NT2/D1 (cell line): ENCODE measurements at regions not wholly inside any gene's neighbourhood (a gene's known extent, or its start where the extent isn't known, plus 50 kb on each side); places are given as distances from the start of the nearest gene placed in this dataset.

Source experiments
- DNase-seq: peaks from one replicate; pipeline ENCODE4 v3.0.0-alpha.2; 2011; ENCODE audit warnings: low read depth, low spot score
- H3K27me3 ChIP-seq: 2 replicates; pipeline ENCODE4 v1.6.0; 2011; ENCODE audit warnings: mild to moderate bottlenecking; ENCODE audit not compliant: insufficient read length, insufficient read depth
- H3K36me3 ChIP-seq: 2 replicates; pipeline ENCODE4 v1.6.1; 2011; ENCODE audit warnings: mild to moderate bottlenecking, low read length, mixed read lengths; ENCODE audit not compliant: insufficient read depth, insufficient read length
- H3K4me1 ChIP-seq: 2 replicates; pipeline ENCODE4 v1.5.1; 2011; ENCODE audit not compliant: insufficient read depth, insufficient read length
- H3K4me3 ChIP-seq: 2 replicates; pipeline ENCODE4 v1.5.1; 2011; ENCODE audit warnings: low read depth; ENCODE audit not compliant: insufficient read length
- H3K9ac ChIP-seq: 2 replicates; pipeline ENCODE4 v1.6.0; 2011; ENCODE audit warnings: low read depth; ENCODE audit not compliant: insufficient read length
- H3K9me3 ChIP-seq: 2 replicates; pipeline ENCODE4 v1.5.1; 2011; ENCODE audit warnings: mild to moderate bottlenecking, low read length; ENCODE audit not compliant: insufficient read depth
- SUZ12 ChIP-seq: IDR thresholded peaks from 2 replicates; pipeline ENCODE4 v1.6.1; 2011; ENCODE audit not compliant: insufficient read length, insufficient read depth; ENCODE audit errors: extremely low read depth
- YY1 ChIP-seq: IDR thresholded peaks from 2 replicates; pipeline ENCODE4 v1.6.1; 2011; ENCODE audit not compliant: insufficient read length, insufficient read depth
- ZNF274 ChIP-seq: IDR thresholded peaks from 2 replicates; pipeline ENCODE4 v1.6.1; 2011; ENCODE audit warnings: mild to moderate bottlenecking, low read depth, low read length

DNA sequence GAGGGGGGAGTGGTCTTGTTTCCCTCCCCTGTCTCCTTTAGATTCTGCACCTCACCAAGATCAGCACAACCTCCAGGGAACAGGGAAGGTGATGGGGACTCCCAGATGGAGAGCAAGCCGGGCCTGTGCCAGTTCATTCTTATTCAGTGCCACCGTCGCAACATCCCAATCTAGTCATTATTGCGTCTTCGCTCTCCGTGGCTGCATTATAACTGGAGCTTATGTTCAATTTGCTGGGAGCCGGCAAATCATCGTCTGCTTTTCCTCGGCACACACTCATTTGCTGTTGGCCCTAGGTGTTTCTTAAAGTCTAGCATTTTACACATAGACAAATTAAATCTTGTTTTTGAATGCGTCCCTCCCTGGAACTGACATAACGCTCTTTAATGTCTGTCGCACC lies 1269.7 kb downstream of the BRD1 start:
- Histone ChIP-seq H3K9me3 (no peaks in the 10 kb centered on the region), H3K4me1 (peaks cover 3% of the 10 kb centered on the region), H3K4me3 (no peak overlapping the region), H3K36me3 (no peaks in the 10 kb centered on the region), H3K9ac (no peak overlapping the region), H3K27me3 (no peaks in the 10 kb centered on the region)
- TF ChIP-seq SUZ12 (no peak), ZNF274 (no peak), YY1 (no peak)
- DNase-seq: no peak

GRCh38 chr22:48557473-48557872 lies 1270.2 kb downstream of the BRD1 start:
- TF ChIP-seq ZNF274: no peak
- TF ChIP-seq YY1: no peak
- TF ChIP-seq SUZ12: no peak
- no peaks in the 10 kb centered on the region for H3K9me3 ChIP-seq
- no peak overlapping the region for H3K9ac ChIP-seq
- no peak overlapping the region for H3K4me3 ChIP-seq
- no peaks in the 10 kb centered on the region for H3K36me3 ChIP-seq
- H3K4me1 ChIP-seq: peaks cover 3% of the 10 kb centered on the region
- no peaks in the 10 kb centered on the region for H3K27me3 ChIP-seq
- DNase-seq: no peak

- no peak overlapping the region for H3K4me3 ChIP-seq
- H3K4me1 ChIP-seq: peaks cover 3% of the 10 kb centered on the region
- no peaks in the 10 kb centered on the region for H3K27me3 ChIP-seq
- H3K9ac ChIP-seq: no peak overlapping the region
- H3K36me3 ChIP-seq: no peaks in the 10 kb centered on the region
- DNase-seq: no peak
- no peaks in the 10 kb centered on the region for H3K9me3 ChIP-seq
- TF ChIP-seq YY1 (no peak), ZNF274 (no peak), SUZ12 (no peak)
Observed at GRCh38 chr22:48556751-48557150, 1270.9 kb downstream of the BRD1 start.

DNA sequence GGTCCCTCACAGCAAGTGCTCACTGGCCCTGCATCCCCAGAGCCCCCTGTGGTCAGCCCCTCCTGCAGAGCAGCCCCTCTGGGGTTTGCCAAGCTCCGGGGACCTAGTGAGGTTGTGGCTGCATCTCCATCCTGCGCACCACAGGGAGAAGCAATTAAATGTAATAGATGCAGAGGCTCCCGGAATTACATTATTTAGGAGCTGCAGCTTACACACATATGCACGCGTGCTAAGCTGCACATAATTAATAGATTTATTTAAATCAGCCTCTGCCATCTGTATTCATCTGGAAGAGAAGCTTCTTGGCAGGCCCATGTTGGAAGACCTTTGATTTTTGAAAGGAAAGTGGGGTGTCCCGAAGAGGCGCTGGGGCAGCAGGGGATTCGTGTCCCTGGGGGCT lies 1271.5 kb downstream of the BRD1 start:
- H3K4me3 ChIP-seq: no peak overlapping the region
- no peak overlapping the region for H3K9ac ChIP-seq
- DNase-seq: no peak
- TF ChIP-seq SUZ12: no peak
- H3K4me1 ChIP-seq: peaks cover 3% of the 10 kb centered on the region
- no peaks in the 10 kb centered on the region for H3K36me3 ChIP-seq
- H3K27me3 ChIP-seq: no peaks in the 10 kb centered on the region
- no peaks in the 10 kb centered on the region for H3K9me3 ChIP-seq

GRCh38 chr22:48555606-48556005 lies 1272.1 kb downstream of the BRD1 start:
- Histone ChIP-seq H3K9ac (no peak overlapping the region), H3K4me3 (no peak overlapping the region), H3K9me3 (no peaks in the 10 kb centered on the region), H3K36me3 (no peaks in the 10 kb centered on the region), H3K27me3 (no peaks in the 10 kb centered on the region), H3K4me1 (peaks cover 3% of the 10 kb centered on the region)
- no peak for DNase-seq
- TF ChIP-seq ZNF274: no peak
- no peak for TF ChIP-seq YY1
- no peak for TF ChIP-seq SUZ12

- H3K36me3 ChIP-seq: no peaks in the 10 kb centered on the region
- H3K4me3 ChIP-seq: no peak overlapping the region
- DNase-seq: no peak
Observed at GRCh38 chr22:48554893-48555572, 1272.6 kb downstream of the BRD1 start.

GRCh38 chr22:48553694-48554308 lies 1273.9 kb downstream of the BRD1 start:
- H3K4me3 ChIP-seq: no peak overlapping the region
- H3K9ac ChIP-seq: no peak overlapping the region
- peaks cover 3% of the 10 kb centered on the region for H3K4me1 ChIP-seq
- no peaks in the 10 kb centered on the region for H3K36me3 ChIP-seq
- no peak for TF ChIP-seq ZNF274
- H3K9me3 ChIP-seq: no peaks in the 10 kb centered on the region
- no peak for DNase-seq
- no peaks in the 10 kb centered on the region for H3K27me3 ChIP-seq

More at GRCh38 chr22:48554893-48555572, 1272.6 kb downstream of the BRD1 start:
- H3K9ac ChIP-seq: no peak overlapping the region
- H3K27me3 ChIP-seq: no peaks in the 10 kb centered on the region
- H3K4me1 ChIP-seq: peaks cover 3% of the 10 kb centered on the region
- no peak for TF ChIP-seq YY1
- no peak for TF ChIP-seq ZNF274
- TF ChIP-seq SUZ12: no peak
- H3K9me3 ChIP-seq: no peaks in the 10 kb centered on the region
